ENCODE measurements at regions not wholly inside any gene's neighbourhood (a gene's known extent, or its start where the extent isn't known, plus 50 kb on each side); places are given as distances from the start of the nearest gene placed in this dataset.
A peak's percentile ranks its signal among the peaks of the same experiment; 100 is the strongest.
"Not testable (repeated sequence)": the region's sequence is repeated elsewhere in the genome, so short reads cannot be mapped to it uniquely, and the experiment has no call there.

DNA sequence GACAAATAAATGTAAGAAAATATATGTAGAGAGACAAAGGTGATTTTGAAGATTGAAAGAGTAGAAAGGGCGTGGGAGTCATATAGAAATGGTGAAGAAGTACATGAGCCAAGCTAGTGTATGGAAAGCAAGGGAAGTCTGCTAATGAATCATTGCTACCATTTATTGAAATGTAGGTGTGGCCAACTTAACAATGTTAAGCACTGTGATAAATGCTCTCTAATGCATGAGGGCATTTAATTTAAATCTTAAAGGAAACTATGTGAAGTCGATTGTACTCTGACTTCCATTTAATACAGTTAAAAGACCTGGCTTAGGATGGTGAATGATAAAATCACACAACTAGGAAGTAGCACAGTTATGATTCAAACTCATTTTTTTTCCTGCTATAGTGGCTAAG is 219.9 kb downstream of the CASP12 start:
- Histone ChIP-seq H3K4me1 (no peaks in the 10 kb centered on the region), H3K27me3 (no peaks in the 10 kb centered on the region), H3K9me3 (no peaks in the 10 kb centered on the region), H3K4me3 (no peak overlapping the region), H3K36me3 (no peaks in the 10 kb centered on the region), H3K27ac (no peak overlapping the region)
- intact Hi-C loops (cut with DNase I): no loop called here
- DNase-seq: no peak
- ATAC-seq: no peak
- TF ChIP-seq, protein P1, sequence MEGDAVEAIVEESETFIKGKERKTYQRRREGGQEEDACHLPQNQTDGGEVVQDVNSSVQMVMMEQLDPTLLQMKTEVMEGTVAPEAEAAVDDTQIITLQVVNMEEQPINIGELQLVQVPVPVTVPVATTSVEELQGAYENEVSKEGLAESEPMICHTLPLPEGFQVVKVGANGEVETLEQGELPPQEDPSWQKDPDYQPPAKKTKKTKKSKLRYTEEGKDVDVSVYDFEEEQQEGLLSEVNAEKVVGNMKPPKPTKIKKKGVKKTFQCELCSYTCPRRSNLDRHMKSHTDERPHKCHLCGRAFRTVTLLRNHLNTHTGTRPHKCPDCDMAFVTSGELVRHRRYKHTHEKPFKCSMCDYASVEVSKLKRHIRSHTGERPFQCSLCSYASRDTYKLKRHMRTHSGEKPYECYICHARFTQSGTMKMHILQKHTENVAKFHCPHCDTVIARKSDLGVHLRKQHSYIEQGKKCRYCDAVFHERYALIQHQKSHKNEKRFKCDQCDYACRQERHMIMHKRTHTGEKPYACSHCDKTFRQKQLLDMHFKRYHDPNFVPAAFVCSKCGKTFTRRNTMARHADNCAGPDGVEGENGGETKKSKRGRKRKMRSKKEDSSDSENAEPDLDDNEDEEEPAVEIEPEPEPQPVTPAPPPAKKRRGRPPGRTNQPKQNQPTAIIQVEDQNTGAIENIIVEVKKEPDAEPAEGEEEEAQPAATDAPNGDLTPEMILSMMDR (IDR thresholded peaks at IDR 0.05): no peak

DNA sequence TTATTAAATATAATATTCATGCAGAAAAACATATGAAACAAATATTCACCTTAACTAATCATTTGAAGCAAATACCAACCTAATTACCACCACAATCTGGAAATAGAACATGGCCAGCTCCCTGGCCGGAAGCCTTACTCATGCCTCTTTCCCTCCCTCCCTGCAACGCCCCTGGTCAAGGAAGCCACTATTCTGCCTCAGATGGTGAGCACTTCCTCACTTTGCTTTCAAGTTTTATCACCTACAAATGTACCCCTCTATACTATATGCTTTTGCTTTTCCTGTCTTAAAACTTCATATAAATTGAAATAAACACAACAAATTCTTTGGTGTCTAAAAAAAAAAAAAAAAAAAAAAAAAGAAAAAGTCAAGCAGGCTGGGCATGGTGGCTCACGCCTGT is 221.2 kb downstream of the CASP12 start:
- H3K4me3 ChIP-seq; DNase-seq; H3K27ac ChIP-seq; H3K36me3 ChIP-seq; H3K9me3 ChIP-seq; H3K4me1 ChIP-seq; ATAC-seq; H3K27me3 ChIP-seq; intact Hi-C loops (cut with DNase I): not testable (repeated sequence)

DNA sequence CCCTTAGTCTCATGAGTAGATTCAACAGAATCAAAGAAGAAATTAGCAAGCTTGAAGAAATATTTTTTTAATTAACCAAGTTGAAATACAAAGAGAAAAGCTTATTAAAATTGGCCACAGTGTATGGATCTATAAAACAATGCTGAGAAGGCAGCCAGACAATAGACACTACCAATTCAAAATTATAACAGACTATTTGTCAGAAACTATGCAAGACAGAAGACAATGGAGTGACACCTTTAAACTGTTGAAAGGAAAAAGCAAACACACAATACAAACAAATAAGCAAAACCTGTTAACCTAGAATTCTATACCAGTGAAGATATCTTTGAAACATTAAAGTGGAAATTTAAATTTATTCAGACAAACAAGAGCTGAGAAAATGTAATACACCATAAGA is 225.4 kb downstream of the CASP12 start:
- Histone ChIP-seq H3K9me3 (no peaks in the 10 kb centered on the region), H3K27ac (no peak overlapping the region), H3K4me3 (no peak overlapping the region), H3K27me3 (no peaks in the 10 kb centered on the region), H3K36me3 (no peaks in the 10 kb centered on the region), H3K4me1 (peaks cover 0 to 10% of the 10 kb centered on the region in 2 donors)
- no peak for DNase-seq
- no peak for ATAC-seq
- TF ChIP-seq, protein P1 (IDR thresholded peaks at IDR 0.05): no peak
- intact Hi-C loops (cut with DNase I): no loop called here

DNA sequence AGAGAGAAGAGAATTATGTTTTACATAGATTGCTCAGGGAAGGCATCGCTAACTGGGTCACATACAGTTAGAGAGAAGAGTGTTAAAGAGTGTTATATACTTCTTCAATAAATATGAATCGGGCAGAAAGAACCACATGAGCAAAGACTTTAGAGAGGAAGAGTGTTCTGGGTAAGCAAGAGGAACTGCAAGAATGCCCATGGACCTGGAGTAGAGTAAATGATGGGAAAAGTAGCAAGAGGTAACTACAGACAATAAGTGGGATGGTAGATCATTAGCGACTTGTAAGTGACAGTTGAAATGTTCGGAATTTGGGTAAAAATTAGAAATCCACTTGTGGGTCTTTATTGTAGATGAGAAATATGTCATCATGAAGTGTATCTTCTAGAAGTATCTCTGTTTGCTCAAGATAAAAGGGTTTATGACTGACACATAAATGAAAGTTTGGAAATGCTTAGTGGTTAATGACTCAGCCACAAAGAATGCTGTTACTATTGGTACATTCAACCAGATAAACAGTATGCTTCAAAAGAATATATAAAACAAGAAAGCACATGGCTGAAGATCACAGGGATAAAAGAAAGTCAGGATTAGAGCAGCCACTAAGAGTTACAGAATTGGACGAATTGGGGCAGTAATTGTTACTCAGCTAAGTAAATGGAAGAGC is 229.3 kb downstream of the CASP12 start:
- Histone ChIP-seq H3K4me1 (peaks cover 0 to 18% of the 10 kb centered on the region in 2 donors), H3K36me3 (no peaks in the 10 kb centered on the region), H3K4me3 (no peak overlapping the region), H3K27me3 (no peaks in the 10 kb centered on the region), H3K27ac (no peak overlapping the region), H3K9me3 (no peaks in the 10 kb centered on the region)
- TF ChIP-seq, protein P1 (IDR thresholded peaks at IDR 0.05): no peak
- DNase-seq: no peak
- intact Hi-C loops (cut with DNase I): no loop called here
- ATAC-seq: peak; percentile 80

DNA sequence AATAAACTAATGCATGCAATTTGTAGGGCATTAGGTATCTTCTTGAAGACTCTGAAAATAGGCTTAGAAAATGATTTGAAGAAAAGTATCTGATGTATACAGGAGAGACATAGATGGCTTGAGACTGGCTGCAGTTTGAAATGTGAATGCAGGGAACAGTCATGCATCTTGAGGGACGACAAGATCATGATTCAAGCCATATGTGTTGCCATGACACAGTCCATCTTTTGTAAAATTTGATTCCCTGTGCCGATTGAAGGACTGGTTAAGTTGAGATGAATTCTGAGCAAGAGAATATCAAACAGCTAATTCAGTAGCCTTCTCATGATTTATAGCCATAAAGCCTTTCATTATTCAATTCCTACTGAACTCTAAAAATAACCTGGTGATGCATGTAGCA is 231.6 kb downstream of the CASP12 start:
- Histone ChIP-seq H3K27ac (no peak overlapping the region), H3K36me3 (no peaks in the 10 kb centered on the region), H3K4me1 (peaks cover 0 to 18% of the 10 kb centered on the region in 2 donors), H3K27me3 (no peaks in the 10 kb centered on the region), H3K4me3 (no peak overlapping the region), H3K9me3 (no peaks in the 10 kb centered on the region)
- DNase-seq (no peak), ATAC-seq (no peak)
- TF ChIP-seq, protein P1 (IDR thresholded peaks at IDR 0.05): no peak
- intact Hi-C loops (cut with DNase I): no loop called here

DNA sequence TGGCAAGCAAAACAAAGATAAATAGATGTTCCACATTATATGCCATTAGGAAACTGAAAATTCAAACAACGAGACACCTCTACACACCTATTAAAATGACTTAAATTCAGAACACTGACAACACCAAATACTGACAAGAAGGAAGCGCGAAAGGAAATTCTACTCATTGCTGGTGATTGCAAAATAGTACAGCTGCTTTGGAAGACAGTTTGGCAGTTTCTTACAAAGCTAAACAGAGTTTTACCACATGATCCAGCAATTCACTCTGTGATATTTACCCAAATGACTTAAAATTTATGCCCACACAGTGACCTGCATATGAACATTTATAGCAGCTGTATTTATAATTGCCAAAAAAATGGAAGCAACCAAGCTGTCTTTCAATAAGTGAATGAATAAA is 232.6 kb downstream of the CASP12 start:
- TF ChIP-seq, protein P1 (IDR thresholded peaks at IDR 0.05): no peak
- no peak overlapping the region for H3K27ac ChIP-seq
- peaks cover 0 to 18% of the 10 kb centered on the region in 2 donors for H3K4me1 ChIP-seq
- intact Hi-C loops (cut with DNase I): no loop called here
- ATAC-seq (peak; percentile 14), DNase-seq (peak in 2 of 4 donors; percentile 62 to 65)
- H3K27me3 ChIP-seq: no peaks in the 10 kb centered on the region
- no peaks in the 10 kb centered on the region for H3K9me3 ChIP-seq
- H3K36me3 ChIP-seq: no peaks in the 10 kb centered on the region
- no peak overlapping the region for H3K4me3 ChIP-seq

All from left lung (tissue), 4 donors.